GM19324 (cell line): ENCODE measurements at regions not wholly inside any gene's neighbourhood (a gene's known extent, or its start where the extent isn't known, plus 50 kb on each side); places are given as distances from the start of the nearest gene placed in this dataset.

Experiments used
- ATAC-seq: cut with Tn5 transposase; IDR thresholded peaks from one replicate; pipeline ENCODE4 v1.9.1; 2021; ENCODE audit warnings: mild to moderate bottlenecking, moderate library complexity; ENCODE audit not compliant: unreplicated experiment, low FRiP score

DNA sequence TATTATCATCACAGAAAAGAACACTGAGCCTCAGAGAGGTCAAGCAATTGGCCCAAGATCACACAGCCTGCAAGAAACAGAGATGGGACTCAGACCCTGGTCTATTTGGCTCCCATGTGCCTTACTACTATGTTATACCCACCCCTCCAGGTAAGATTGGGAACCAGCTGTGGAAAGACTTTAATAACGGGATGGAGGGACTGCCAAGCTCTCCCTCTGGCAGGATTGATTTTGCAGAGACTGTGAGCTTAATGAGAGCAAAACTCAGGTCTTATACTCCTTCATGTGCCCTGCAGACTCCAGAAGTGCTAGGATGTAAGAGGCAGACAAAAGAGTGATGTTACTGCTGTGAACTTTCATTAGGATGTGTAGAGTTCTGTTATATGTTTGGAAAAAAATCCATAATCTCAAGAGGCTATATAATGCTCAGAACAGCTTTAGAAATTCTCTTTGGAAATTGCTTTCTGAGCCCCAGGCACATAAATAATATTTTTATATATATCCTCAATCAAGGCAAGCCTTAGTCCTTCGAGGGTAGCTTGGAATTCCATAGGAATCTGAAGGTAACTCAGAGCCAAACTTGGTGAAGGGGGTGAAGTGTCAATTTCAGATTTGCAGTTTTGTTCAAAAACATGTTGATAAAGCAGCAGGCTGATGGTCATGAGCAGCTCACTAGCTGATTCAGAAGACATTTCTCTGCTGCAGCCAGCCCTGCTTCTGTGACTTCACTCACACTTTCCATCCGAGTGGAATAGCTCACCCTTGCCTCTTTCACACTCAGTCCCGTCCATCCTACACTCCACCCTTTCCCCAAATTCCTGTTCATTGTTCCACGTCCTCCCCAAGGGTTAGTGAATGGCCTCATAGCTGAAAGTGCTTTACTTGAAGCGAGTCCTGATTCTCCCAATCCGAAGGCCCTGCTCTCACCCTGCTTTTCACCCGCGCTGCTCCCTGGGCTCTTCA is 188.8 kb downstream of the SNX19 start:
- ATAC-seq: no peak

GRCh38 chr11:130728185-130729180 is 187.8 kb downstream of the SNX19 start:
- no peak for ATAC-seq

- ATAC-seq: no peak
These were observed 187.1 kb downstream of the SNX19 start for GRCh38 chr11:130729193-130729592.

GRCh38 chr11:130729678-130730300 is 186.5 kb downstream of the SNX19 start:
- no peak for ATAC-seq

DNA sequence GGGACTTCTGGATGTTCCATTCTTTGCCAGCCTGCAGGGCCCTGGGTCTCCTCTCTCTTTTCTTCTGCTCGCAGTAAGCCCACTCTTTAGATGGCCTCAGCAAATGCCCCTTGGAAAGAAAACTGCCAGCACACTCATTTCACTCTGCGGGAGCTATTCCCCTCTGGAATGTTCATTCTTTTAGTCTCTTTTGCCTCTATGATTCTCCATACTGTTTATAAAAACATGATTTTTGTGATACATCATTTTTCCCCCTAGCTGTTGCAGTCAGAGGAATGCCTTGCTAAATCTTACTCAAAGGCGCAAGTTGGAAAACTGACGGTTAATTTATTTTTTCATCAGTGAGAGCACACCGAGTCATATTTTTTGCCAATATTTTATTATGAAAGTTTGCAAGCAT is 184.9 kb downstream of the SNX19 start:
- no peak for ATAC-seq

DNA sequence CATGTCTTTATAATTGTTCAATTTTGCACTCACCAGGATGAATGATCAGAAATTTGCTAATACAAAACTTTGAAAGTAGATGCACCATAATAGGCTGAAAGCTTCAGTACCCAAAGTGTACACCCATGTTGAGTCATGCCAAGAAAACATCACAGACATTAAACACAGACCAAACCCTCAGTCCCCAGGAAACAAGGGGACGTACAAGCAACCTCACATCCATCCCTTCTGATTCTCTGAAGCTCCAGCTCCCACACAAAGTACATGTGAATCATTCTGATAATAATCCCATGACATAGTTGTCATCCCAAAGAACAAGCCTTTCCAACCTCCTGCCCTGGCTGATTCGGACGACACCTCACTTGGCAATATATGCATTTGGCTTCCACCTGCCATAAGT is 183.8 kb downstream of the SNX19 start:
- no peak for ATAC-seq

GRCh38 chr11:130737041-130737830 is 179.0 kb downstream of the SNX19 start:
- ATAC-seq: no peak

GRCh38 chr11:130737866-130738431 is 178.3 kb downstream of the SNX19 start:
- no peak for ATAC-seq

DNA sequence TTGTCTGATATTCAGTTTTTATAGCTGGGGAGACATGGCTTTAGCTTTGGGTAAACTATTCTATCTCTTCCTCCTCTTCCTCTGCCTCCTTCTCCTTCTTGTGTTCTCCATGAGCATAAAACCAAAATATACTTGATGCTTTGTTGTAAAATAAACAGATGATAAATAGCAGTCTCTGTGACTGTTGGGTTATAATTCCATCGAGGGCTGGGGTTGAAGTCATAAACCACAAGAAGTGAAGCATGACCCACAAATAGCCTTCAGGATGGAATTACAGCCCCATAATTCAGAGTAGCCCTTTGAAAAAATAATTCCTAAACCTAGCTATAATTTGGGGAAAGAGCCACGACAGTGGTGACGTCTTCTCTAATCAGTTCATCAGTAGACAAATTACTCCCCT is 177.7 kb downstream of the SNX19 start:
- no peak for ATAC-seq

- no peak for ATAC-seq
These were observed 175.5 kb downstream of the SNX19 start for GRCh38 chr11:130740819-130741218.

- no peak for ATAC-seq
These were observed 171.5 kb downstream of the SNX19 start for GRCh38 chr11:130744794-130745193.

DNA sequence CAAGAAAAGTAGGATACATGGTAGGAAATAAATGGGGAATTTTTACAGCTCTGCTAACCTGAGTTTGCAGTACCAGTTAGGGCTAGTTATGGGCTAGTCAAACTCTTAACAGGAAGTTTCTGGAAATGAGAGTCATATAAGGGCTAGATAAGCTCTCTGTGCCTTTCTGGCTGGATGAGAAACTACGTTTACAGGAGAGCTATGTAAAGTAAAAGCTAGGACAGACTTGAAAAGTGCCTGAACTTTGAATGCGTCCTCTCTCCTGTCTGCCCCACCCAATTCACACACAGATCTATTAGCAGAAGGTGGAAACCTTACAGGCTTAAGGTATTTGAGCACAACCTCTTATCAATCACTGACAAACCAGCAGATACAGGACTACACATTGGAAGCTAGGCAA is 167.1 kb downstream of the SNX19 start:
- ATAC-seq: no peak

DNA sequence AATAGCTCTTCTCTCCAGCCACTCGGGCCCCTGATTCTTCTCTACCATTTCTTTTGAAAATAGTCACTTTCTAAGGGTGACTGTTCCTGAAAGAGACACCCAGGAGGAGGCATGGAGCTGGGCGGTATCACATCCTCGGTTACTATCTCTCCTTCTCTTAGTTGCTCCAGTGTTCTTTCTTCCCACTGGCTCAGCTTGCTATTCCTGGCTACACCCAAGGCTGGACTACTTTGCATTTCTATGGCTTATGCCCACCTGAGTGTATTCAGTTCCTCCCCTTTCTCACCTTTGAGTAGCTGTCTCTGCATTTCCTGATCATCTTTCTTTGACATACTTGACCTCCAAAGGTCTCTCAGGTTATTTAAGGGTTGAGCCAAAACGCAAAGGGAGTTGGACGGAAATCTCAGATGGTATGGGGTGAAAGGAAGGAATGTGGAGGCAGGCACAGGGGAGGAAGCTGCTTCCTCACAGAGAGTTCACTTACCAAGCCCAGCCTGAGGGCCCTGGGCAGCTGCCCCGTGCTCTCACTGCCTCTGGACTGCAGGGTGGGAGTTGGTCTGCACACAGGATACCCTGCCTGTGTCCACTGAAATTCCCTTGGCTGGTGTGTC is 155.7 kb downstream of the SNX19 start:
- no peak for ATAC-seq

GRCh38 chr11:130761560-130762220 is 154.6 kb downstream of the SNX19 start:
- no peak for ATAC-seq

DNA sequence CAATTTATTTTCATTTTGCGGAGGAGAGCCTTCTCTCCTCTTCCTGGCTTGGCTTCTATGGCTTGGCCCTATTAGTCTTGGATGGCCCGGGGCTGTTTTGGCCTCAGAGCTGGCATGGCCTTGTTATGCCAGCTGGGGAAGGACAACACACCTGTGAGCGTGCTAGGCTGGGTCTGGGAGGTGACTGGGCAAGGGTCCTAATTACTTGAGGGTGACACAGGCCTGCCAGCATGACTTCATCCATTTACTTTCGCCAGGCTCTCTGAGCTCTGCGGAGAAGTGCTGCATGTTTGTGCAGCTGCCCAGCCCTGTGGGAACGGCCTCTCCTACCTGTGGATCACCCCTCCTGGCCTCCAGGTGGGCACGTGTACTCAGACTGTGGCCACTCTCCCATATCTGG is 153.6 kb downstream of the SNX19 start:
- no peak for ATAC-seq

GRCh38 chr11:130763087-130763980 is 152.9 kb downstream of the SNX19 start:
- ATAC-seq: no peak

DNA sequence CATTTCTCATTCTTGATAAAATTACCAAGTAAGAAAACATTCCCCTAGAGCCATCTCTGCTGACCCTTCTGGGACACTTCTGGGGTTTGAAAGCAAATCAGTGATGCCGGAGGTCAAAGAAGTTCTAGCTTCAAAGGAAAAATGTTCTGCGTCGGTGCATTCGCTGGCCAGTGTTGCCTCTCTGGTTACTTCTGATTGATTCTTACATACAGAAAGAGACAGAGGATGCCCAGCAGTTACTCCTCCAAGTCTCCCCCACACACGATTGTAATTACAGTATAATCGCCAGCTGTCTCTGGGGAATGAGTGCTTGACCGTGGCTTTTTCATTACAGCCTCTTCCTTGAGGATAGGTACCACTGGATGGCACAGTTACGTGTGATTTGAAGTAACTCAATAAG is 150.9 kb downstream of the SNX19 start:
- ATAC-seq: no peak
